Mammary epithelial cell (primary cell): ENCODE measurements at regions not wholly inside any gene's neighbourhood (a gene's known extent, or its start where the extent isn't known, plus 50 kb on each side); places are given as distances from the start of the nearest gene placed in this dataset.

Experiments
- EZH2 ChIP-seq: IDR thresholded peaks from 2 replicates; pipeline ENCODE4 v1.6.1; 2012; ENCODE audit warnings: low read length, inconsistent platforms, borderline replicate concordance
- TF ChIP-seq, protein P1 (sequence below), 2 donors: IDR thresholded peaks in 1 of 2; conservative IDR thresholded peaks in 1 of 2; 2 replicates each; pipeline ENCODE4 v1.5.1; 2011 to 2012; ENCODE audit warnings: inconsistent platforms in 2 of 2, low read length in 2 of 2, mild to moderate bottlenecking in 2 of 2, control low read depth in 1 of 2, low read depth in 1 of 2; ENCODE audit not compliant: insufficient read depth in 1 of 2; ENCODE audit errors: extremely low read depth in 1 of 2

DNA sequence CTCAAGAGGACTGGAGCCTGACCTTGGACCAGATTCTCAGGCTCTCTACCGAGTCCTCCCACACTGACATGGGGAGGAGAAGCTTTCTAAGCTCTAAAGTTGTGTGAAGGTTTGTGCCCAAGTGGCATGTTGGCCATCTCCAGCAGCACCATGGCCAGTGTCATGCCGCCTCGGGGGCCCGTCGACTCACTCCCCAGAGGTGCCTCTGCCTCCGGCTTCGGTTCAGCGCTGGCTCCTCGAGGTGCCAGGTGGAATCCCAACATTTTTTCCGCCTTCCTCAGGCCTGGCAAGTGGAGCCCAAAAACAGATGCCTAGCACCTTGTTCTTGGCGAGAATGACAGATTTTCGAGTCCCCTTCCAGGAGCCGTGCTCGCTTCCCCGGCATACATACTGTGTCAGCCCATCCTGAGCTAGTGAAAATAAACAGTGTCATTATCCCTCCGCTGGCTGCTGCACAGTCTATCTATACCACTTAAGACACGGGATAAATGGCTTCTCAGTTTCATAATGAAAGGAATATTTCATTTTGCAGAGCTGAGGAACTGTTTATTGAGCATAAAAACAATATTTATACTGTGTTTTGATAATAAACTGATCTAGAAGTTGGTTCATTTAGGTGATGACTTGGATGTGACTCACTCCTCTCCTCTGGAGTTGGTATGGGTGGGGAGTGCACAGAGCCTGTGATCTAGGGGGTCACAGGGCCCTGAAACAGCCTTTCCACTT is 328.5 kb upstream of the TLE3 start:
- TF ChIP-seq, protein P1, sequence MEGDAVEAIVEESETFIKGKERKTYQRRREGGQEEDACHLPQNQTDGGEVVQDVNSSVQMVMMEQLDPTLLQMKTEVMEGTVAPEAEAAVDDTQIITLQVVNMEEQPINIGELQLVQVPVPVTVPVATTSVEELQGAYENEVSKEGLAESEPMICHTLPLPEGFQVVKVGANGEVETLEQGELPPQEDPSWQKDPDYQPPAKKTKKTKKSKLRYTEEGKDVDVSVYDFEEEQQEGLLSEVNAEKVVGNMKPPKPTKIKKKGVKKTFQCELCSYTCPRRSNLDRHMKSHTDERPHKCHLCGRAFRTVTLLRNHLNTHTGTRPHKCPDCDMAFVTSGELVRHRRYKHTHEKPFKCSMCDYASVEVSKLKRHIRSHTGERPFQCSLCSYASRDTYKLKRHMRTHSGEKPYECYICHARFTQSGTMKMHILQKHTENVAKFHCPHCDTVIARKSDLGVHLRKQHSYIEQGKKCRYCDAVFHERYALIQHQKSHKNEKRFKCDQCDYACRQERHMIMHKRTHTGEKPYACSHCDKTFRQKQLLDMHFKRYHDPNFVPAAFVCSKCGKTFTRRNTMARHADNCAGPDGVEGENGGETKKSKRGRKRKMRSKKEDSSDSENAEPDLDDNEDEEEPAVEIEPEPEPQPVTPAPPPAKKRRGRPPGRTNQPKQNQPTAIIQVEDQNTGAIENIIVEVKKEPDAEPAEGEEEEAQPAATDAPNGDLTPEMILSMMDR (conservative IDR thresholded peaks at IDR 0.05 in 1 of 2, IDR thresholded peaks at IDR 0.05 in 1 of 2; ENCODE audit: extremely low read depth in 1 of 2, insufficient read depth in 1 of 2, low read depth in 1 of 2, low read length in 2 of 2): no peak
- TF ChIP-seq EZH2: no peak
